Activated naive CD4-positive, alpha-beta T cell treated with anti-CD3 and anti-CD28 coated beads, Interleukin-2, amount 50 U/mL, for 72 hours (primary cell): ENCODE measurements at regions not wholly inside any gene's neighbourhood (a gene's known extent, or its start where the extent isn't known, plus 50 kb on each side); places are given as distances from the start of the nearest gene placed in this dataset.

Source experiments
- ATAC-seq, 2 donors: fragments of 150-1000 bp; cut with Tn5 transposase; 2 replicates each; pipeline ENCODE4 v1.10.0; 2021; ENCODE audit warnings: mild to moderate bottlenecking in 2 of 2, moderate library complexity in 2 of 2
- DNase-seq, 2 donors: peaks; one replicate each; pipeline ENCODE4 v3.0.0; 2021 to 2022; ENCODE audit warnings: low spot score in 2 of 2
- H3K27ac Mint-ChIP-seq, 2 donors: one replicate each; pipeline ENCODE4 v1.8.0; 2022; ENCODE audit warnings: mild to moderate bottlenecking in 2 of 2, mixed read lengths in 2 of 2
- H3K36me3 Mint-ChIP-seq, 2 donors: one replicate each; pipeline ENCODE4 v1.8.0; 2022; ENCODE audit warnings: mixed read lengths in 2 of 2
- H3K9me3 Mint-ChIP-seq, 2 donors: one replicate each; pipeline ENCODE4 v1.8.0; 2022; ENCODE audit warnings: mixed read lengths in 2 of 2

DNA sequence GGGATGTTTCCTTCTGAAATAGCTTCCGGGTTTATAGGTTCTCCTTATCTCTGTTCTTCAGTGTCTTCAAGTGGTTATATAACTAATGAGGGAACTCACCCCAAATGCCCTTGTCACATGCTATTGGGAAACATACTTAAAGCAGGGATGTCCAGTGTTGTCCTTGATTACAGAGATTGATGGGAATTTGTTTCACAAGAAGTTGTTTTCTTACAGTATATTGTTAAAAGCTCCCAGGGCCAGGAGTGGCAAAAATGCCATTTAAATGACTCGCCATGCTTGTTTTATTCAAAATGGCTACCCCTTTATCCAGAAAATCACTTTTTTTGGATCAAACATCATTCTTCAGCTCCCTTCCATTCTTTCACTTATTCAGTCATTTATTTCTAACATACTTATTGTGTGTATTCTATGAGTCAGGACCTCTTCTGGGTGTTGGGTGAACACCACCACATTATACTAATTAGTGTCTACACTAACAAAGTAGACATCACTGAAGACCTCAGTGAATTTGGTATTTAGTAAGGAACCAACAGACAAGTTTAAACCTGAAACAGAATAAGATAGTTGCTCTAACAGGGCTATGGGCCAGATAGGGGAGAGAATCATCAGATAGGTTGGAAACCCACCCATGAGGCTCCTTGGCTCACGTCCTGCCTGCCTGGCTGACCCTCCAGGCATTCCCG, 791.1 kb downstream of the MAFB start:
- no peak overlapping the region for H3K27ac Mint-ChIP-seq
- peaks cover 3 to 5% of the 10 kb centered on the region in 2 donors for H3K9me3 Mint-ChIP-seq
- DNase-seq (no peak), ATAC-seq (no peak)
- no peaks in the 10 kb centered on the region for H3K36me3 Mint-ChIP-seq

DNA sequence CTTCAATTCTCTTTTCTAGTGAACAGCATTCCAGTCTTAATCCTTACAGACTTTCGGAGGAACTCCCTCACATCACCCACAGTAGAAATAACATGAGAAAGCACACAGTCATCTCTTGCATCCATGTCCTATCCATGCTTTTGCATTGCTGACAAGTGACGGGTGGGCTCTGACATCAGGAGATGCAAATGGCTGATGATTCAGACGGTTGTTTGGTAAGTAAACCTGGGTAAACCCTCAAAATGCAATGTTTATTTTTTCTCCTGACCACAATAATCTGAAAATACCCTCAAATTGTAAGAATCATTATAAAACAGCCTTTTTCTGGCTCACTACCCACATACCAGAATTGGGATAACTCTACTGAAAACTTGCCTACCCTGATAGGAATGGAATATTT, 792.0 kb downstream of the MAFB start:
- H3K27ac Mint-ChIP-seq, result no peak overlapping the region
- H3K36me3 Mint-ChIP-seq, result no peaks in the 10 kb centered on the region
- DNase-seq (no peak), ATAC-seq (no peak)
- peaks cover 3 to 5% of the 10 kb centered on the region in 2 donors for H3K9me3 Mint-ChIP-seq

DNA sequence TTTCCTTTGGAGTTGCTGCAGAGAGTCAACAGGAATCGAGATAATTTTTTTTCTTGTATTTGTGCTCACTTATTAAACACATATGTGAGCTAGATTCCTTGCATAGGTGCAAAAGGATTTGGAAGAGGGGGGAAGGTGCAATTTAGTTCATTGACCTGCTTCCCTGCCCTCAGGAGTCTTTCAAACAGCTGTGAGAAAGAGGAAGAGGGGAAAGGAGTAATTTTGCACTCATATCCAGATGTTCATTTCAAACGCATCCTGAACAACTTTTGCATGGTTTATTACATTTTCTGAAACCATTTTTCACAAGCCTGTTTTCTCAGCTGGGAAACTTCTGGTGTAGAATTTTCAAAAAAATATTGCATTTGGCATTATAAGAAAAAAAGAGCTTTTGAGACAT, 795.0 kb downstream of the MAFB start:
- Mint-ChIP-seq H3K36me3 (no peaks in the 10 kb centered on the region), H3K27ac (no peak overlapping the region), H3K9me3 (peaks cover 0 to 3% of the 10 kb centered on the region in 2 donors)
- DNase-seq, result no peak
- no peak for ATAC-seq

DNA sequence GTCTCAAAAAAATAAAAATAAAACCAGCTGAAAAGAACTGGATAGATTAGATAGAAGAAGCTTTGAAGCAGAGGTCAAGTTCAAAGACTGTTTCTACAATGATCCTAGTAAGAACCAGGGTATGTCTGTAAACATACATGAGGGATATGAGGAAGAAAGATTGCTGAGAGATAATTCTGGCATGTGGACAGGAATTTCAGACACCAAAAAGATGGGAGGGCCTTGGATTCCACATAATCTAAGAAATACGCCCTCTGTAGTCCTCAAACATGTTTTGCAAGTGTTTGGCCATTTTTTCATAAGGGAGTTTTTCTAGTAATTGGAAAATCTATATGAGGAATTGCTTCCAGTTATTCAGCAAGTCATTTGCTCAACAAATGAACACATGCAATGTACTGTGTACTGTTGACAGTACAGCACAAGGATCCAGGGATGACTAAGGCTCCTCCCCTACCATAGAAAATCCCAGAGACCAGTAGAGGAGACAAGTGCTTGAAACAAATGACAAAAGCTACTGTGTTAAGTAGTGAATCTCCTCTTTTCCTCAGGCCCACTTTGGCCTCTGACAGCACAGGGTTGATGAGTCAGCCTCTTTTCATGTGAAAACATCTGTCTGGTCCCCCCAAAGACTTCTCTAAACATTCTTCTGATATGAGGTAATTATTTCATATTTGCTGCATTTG, 795.9 kb downstream of the MAFB start:
- Mint-ChIP-seq H3K27ac (no peak overlapping the region), H3K36me3 (no peaks in the 10 kb centered on the region), H3K9me3 (peaks cover 0 to 3% of the 10 kb centered on the region in 2 donors)
- DNase-seq, result no peak
- ATAC-seq, result no peak

DNA sequence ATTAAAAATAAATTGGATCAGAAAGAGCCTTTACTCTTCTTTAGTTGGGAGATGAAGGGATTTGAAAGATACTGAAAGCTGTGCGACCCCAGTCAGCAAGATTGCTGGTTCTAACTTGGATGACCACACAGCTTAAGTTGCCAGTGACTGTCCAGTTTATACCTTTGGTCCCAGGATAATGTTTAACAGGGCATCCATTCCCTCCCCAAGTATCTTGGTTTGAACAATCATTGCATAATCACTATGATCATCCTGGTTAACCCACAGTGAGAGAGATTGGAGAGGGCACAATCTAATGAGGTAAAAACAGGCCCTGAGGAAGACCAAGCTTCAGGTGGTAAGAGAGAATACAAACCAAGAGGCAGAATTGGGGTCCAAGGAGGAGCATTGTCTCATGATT, 798.3 kb downstream of the MAFB start:
- Mint-ChIP-seq H3K9me3 (peaks cover 0 to 3% of the 10 kb centered on the region in 2 donors), H3K27ac (no peak overlapping the region), H3K36me3 (no peaks in the 10 kb centered on the region)
- DNase-seq, result no peak
- no peak for ATAC-seq

DNA sequence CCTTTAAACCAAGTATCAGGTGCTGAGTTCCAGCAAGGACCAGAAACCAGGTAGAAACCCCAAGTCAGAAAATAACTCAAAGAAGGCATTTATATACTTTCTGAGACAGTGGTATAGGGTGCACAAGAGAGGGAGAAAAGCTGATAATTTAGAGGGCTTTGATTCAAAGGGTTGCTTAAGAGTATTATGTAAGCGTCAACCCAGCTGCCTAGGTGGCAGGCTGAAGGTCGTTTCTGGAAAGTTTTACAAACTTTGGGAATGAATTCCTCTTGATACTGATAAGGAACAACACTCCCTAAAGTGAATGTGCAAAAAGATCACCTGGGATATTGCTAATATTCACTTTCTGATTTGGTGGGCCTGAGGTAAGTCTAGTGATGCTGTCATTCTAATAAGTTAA, 800.7 kb downstream of the MAFB start:
- ATAC-seq (no peak), DNase-seq (no peak)
- no peaks in the 10 kb centered on the region for H3K36me3 Mint-ChIP-seq
- no peak overlapping the region for H3K27ac Mint-ChIP-seq
- H3K9me3 Mint-ChIP-seq, result no peaks in the 10 kb centered on the region

DNA sequence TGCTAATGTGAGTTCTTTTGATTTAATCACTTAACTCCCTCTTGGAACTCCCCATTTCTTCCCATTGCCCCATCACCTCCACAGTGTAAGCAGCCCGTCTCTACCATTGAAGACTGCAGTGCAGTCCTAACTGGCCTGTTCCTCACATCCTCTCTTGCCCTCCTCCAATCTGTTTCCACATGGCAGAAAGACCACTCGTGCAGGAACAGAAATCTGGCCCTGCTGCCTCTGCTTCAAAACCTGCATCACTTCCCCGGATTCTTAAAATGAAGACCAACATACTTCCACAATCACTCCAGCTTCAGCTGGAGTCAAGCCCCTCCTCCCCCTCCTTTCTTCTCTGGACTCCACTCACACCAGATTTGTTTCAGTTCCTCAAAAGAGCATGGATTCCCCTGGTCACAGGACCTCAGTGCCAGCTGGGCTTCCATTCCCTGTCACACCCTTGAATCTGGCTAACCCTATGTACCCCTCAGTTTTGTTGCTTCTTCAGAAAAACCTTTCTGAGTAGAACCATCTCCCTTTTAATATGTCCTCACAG, 802.3 kb downstream of the MAFB start:
- H3K27ac Mint-ChIP-seq, result no peak overlapping the region
- ATAC-seq (no peak), DNase-seq (no peak)
- no peaks in the 10 kb centered on the region for H3K9me3 Mint-ChIP-seq
- H3K36me3 Mint-ChIP-seq, result no peaks in the 10 kb centered on the region

DNA sequence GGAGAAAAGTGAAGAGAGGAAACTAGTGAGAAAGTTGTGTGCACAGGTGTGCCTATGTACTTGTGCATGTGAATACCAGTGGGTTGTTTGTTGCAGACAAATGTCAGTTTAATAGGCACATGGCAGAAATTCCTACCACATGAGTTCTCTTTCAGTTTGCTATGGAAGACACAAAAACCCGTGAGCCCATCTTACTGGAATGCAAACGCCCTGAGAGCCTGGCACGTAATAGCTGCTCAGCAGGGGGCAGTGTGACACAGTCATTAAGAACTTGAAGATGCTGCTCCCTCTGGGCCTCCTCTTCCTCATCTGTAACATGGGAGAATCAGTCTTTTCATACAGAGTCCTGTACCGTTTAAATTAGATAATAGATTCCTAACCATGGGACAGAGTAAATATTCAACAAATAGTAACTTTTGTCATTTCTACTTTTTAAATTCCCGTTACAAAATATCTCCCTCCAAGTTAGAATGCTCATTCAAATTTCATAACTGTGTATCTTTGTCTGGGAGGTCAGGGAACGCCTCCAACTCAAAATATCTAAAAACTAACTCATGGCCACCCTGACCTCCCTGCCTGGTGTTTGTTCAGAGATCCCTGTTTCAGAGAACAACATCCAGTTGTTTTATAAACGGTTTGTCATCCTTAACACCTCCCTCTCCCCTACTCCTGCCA, 802.9 kb downstream of the MAFB start:
- no peak overlapping the region for H3K27ac Mint-ChIP-seq
- no peak for ATAC-seq
- H3K36me3 Mint-ChIP-seq, result no peaks in the 10 kb centered on the region
- peak in 1 of 2 donors; percentile 8 for DNase-seq
- H3K9me3 Mint-ChIP-seq, result no peaks in the 10 kb centered on the region

DNA sequence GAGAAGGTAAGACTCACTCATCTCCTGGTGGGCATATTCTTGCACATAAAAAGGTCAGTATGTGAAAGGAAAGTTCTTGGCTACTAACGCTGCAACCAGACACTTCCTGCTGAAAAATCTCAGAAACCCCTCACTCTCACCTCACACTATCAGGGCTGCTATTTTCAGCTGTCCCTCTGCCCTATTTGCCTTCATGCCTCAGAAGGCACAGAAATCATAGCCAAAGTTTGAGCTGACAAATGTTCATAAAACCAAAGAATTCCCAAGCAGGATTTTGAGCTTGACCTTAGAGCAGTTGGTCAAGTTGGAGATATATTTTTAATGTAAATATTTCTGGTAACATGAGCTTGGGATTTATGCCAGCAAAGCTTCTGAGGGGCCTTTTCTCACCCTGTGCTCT, 806.2 kb downstream of the MAFB start:
- Mint-ChIP-seq H3K9me3 (no peaks in the 10 kb centered on the region), H3K36me3 (no peaks in the 10 kb centered on the region), H3K27ac (no peak overlapping the region)
- ATAC-seq (no peak), DNase-seq (no peak)

DNA sequence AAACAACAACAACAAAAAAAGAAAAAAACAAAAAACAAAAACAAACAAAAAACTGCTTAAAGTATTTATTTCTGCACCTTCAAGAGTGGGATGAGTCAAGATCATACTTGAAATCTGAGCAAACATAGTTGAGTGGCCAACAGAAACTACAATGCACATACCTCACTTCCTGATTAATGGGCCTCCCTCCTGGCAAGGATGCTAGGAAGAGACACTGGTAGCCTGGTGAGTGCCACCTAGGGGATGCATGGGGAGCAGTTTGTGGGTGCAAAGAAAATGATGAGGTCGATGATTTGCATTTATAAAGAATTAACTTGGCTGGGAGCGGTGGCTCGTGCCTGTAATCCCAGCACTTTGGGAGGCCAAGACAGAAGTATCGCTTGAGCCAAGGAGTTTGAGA, 808.1 kb downstream of the MAFB start:
- Mint-ChIP-seq H3K36me3 (no peaks in the 10 kb centered on the region), H3K27ac (no peak overlapping the region), H3K9me3 (no peaks in the 10 kb centered on the region)
- no peak for DNase-seq
- no peak for ATAC-seq

DNA sequence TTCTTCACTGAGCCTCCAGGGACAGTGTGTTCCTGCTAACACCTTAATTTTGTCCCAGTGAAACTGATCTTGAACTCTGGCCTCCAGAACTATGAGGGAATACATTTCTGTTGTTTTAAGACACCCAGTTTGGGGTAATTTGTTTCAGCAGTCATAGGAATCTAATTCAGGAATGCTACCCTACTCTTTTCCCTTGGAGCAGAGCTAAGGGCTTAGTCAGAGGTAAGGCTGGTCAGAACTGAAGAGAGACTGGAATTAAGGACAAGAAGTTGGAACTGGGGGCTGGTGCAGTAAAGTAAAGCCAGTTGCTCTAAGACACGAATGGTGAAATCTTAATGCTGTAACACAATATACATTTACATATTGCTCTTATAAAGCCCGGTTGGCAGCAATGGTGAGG, 809.7 kb downstream of the MAFB start:
- peaks cover 4 to 7% of the 10 kb centered on the region in 2 donors for H3K9me3 Mint-ChIP-seq
- no peak overlapping the region for H3K27ac Mint-ChIP-seq
- ATAC-seq, result no peak
- H3K36me3 Mint-ChIP-seq, result no peaks in the 10 kb centered on the region
- no peak for DNase-seq

DNA sequence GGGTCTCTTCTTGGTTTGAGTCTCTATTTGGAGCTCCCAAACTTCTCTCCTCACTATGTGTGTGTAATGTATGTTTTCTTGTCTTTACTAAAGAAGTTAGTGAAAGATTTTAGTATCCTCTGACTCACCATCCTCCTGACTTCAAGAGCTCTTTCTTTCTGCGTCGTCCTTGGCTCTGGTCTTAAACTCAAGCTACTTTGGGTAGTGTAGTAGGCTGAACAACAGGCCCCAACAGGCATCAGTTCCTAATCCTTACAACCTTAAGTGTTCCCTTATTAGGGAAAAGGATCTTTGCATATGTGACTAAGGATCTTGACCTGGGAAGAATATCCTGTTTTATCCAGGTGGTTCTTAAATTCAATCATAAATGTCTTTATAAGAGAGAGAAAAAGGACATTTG, 810.2 kb downstream of the MAFB start:
- Mint-ChIP-seq H3K36me3 (no peaks in the 10 kb centered on the region), H3K9me3 (peaks cover 4 to 8% of the 10 kb centered on the region in 2 donors), H3K27ac (no peak overlapping the region)
- DNase-seq (no peak), ATAC-seq (no peak)

DNA sequence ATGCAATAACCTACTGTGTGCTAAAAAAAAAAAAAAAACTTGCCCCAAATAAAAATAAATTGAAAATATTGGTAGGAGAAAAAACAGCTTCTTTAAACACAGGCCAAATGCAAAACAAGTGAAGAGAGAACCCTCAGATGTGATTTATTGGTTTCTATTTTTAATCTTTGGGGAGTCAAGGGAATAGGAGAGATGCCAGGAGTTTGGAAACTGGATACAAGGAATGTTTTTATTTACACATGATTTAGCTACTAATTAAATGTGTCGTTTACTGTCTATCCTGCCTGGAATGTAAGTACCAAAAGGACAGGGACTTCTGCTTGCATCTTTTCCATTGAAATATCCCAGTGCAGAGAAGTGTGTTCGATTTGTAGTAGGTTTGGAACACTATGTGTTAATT, 810.7 kb downstream of the MAFB start:
- Mint-ChIP-seq H3K36me3 (no peaks in the 10 kb centered on the region), H3K27ac (no peak overlapping the region)

DNA sequence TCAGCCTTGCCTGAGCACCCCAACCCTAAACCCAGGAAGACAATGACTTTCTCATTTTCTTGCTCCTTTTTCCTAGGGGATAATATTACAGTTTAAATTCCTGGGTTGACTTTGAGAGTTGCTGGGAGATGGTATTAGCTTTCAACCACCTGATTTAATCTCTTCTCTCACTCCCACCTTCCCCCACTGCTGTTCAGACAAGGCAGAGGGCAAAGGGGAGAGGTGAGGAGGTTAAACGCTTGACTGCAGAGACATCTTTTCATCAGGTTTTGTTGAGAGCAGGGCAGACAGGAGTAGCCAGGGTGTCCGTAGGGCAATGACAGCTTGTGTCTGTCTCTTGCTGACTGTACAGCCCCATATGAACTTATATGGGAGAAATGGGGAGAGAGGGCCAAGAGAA, 811.2 kb downstream of the MAFB start:
- DNase-seq (no peak), ATAC-seq (no peak)
- H3K27ac Mint-ChIP-seq, result no peak overlapping the region
- H3K9me3 Mint-ChIP-seq, result peaks cover 4 to 14% of the 10 kb centered on the region in 2 donors
- no peaks in the 10 kb centered on the region for H3K36me3 Mint-ChIP-seq

More for the DNA sequence above, 810.7 kb downstream of the MAFB start:
- H3K9me3 Mint-ChIP-seq, result peaks cover 4 to 13% of the 10 kb centered on the region in 2 donors
- no peak for ATAC-seq
- no peak for DNase-seq

DNA sequence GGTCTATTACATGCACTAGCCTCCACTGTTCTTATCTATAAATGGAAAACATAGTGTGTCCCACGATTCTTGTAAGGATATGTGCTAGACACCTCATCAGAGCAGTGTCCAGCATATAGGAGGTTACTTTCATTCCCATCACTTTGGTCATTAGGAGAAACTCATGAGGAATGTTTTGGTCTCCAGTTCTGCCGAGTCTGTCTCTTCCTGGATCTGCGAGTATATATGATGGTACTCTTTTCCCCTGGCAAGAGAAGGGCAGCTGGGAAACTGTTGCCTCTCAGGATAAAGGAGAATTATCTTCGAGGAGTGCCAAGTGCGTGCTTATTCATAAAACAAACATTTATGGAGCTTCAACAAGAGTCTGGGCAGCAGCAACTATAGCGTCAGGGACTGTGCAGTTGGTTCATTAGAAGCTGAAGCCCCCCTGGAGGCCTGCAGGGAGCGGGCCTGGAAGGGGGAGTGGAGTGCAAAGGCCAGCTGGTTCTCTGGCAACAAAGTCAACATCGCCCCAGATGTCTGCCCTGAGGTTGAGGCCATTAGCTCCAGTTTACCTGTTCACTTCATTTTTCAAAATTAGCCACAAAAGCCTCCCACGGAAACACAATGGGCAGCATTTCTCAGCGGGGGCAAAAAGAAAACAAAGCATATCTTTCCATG, 811.9 kb downstream of the MAFB start:
- H3K9me3 Mint-ChIP-seq, result peaks cover 4 to 14% of the 10 kb centered on the region in 2 donors
- no peaks in the 10 kb centered on the region for H3K36me3 Mint-ChIP-seq
- ATAC-seq, result no peak
- DNase-seq, result no peak
- H3K27ac Mint-ChIP-seq, result no peak overlapping the region

DNA sequence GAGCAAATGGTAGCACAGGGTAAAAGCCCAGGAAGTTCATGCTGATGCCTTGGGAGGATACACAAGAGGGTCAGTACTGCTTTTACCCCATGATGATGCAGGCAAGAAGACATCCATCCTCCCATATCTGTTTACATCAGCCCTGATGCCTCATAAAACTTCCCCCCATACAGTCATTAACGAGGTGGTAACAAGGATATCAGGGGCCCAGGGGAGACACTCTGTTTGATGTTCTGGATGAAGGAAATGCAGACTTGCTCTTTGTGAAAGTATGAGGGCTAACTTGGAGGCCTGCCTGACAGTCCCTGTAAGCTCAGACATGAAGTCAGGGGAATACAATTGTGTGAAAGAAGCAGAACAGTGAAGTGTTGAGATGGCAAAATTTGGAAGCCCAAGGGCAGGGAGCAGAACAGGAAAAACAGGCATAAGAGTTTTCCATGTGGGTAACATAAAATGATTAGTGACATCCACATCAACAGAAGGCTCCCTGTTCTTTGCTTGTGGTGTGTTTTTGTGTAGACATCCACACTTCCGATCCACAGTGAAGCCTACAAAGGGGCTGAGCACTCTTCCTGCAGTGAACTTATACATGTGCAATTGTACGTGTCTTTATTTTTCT, 813.4 kb downstream of the MAFB start:
- Mint-ChIP-seq H3K9me3 (peaks cover 4 to 14% of the 10 kb centered on the region in 2 donors), H3K36me3 (no peaks in the 10 kb centered on the region), H3K27ac (no peak overlapping the region)
- ATAC-seq, result no peak
- no peak for DNase-seq
